Inferior parietal cortex (tissue), 1 donor: ENCODE measurements at regions not wholly inside any gene's neighbourhood (a gene's known extent, or its start where the extent isn't known, plus 50 kb on each side); places are given as distances from the start of the nearest gene placed in this dataset.

Experiments used
- DNase-seq: peaks from one replicate; pipeline ENCODE4 v3.0.0-alpha.2; 2016; ENCODE audit errors: extremely low spot score

DNA sequence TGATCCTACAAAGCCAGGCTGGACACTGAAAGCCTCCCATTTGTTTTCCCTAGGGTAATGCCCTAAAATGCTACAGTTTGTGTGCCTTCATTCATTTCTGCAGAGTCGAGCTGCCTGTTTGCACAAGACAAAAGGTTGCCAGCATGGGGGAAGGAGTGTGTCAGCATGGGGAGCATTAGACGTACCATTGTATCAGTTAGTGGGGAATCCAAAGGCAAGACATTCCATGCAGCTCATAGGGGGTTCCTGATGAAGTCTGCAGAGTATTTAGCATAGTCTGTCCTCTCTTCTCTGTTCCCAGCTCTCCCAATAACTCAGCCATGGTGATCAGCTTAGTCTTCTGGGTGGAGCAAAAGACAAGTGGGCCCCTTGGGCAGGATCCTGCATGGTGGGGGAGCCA is 276.9 kb upstream of the PCDH7 start:
- DNase-seq: no peak

DNA sequence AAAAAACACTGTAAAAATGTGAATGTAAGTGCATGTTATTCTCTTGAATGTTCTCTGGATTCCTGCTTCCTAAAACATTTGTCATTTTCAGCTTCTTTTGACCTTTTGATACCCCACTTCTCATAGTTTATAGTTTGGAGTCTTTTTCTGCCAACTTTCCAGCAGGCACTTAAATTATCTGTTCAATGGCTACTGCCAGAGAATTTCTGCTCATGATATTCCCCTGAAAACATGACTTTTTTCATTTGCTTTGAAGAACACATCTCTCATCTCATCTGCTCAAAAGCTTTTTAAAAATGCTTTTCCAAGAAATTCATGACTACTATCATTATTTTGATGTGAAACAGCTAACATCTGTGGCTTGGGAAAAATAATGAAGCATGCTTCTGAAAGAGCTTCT is 269.7 kb upstream of the PCDH7 start:
- no peak for DNase-seq

DNA sequence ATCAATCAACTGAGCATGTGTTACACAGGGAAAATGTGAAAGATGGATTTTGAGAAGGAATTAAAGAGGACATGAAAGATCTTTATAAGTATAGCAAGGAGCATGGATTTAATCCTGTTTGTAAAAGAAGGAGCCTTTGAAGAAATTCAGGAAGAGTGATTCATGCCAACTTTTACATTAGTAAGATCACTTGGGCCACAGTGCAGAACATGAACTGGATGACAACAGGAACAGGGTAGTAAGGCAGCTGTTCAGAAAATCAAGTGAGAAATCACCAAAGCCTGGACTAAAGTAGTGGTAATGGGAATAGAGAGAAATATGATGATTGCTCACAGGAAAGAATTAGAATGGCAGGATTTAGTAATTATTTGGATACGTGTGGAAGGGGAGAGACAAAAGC is 265.7 kb upstream of the PCDH7 start:
- DNase-seq: no peak

DNA sequence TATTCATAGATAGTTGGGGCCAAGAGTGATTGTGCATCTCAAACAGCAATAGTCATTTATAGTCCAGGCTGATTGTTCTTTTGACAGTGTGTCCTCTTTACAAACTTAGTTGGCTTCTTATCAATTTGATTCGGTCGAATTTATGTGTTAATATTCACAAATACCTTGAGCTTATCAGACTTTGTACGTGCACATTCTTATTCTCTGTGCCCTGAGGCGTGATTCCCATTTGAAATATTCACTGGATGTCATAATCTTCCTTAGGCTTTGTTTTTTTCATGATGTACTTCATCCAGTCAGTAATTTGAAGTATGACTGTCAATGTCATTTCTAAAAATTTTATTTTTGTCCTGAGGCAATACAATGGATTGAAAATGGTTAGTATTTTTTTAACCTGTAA is 263.5 kb upstream of the PCDH7 start:
- DNase-seq: no peak

DNA sequence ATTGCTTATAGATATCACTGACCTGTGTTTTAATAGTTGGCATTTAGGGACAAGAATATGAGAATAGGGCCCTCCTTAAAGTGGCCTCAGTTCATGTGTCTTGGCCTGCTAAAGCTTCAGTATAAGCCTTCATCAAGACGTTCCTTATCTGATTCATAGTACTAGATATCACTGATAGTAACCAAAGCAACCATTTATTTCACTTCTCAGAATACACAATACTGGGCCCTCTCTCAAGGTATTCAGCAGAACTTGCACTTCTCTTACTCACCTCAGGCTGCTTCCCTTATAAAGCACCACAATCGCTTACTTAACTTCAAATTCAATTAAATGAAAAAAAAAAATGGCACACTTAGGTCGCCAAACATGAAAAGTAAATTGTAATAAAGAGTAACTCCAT is 259.4 kb upstream of the PCDH7 start:
- DNase-seq: no peak

DNA sequence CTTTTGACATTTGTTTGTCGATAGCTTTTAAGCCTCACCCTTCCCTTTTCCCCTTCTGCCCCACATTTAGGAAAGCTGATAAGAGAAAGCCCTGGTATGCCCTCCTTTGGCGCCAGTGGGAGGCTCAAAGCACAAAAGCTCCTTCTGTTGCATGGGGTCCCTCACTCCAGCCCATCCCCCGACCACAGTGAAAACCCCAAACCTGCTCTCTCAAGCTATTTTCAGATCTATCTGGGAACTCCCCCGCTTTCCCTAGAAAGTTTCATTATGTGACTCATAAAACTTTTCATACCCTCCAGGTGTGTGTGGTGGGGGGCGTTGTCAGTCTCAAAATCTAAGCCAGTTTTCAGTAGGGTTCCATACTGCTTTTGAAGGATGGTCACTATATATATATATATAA is 259.0 kb upstream of the PCDH7 start:
- no peak for DNase-seq

DNA sequence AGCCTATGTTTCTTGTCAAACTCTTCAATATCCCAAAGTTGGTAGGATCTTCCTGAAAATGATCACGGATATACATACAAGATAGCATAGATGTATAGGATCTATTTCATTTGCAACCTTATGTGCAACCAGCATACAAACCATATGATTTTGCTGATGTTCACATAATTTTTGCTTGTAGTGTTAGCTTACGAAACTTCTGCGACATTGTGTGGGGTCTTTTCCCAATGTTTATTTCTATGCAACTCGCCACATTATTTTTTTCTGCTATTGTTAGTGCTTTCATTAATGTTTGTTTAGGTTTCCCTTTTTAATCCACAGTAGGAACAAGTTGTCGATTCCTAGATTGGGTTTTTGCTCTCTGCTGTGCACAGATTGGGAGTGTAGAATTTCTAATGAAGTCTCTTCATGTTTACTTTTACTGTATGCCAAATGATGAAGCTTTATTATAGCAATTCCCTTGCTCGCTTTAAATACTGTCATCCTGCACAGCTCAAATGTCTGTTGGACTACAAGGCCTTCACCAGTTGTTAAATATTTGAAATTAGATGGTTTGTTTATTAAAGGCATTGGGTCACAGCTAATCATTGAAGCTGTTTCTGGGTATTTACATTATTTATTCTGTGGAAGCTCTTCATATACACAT is 257.6 kb upstream of the PCDH7 start:
- DNase-seq: no peak

DNA sequence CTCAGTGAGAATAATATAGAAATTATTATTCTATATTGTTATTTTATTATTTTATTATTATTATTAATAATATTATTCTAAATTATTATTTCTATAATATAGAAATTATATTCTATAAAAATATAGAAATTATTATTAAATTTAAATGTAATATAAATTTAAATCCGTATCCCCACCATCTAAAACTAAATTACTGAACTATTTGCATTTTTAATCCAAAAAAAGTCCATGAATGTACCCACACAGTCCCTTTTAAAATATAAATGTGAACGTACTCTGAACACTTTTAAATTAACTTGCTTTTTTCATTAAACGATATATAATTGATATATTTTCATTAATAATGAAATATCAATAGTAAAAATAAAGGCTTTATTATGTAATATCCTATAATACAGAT is 248.3 kb upstream of the PCDH7 start:
- no peak for DNase-seq

DNA sequence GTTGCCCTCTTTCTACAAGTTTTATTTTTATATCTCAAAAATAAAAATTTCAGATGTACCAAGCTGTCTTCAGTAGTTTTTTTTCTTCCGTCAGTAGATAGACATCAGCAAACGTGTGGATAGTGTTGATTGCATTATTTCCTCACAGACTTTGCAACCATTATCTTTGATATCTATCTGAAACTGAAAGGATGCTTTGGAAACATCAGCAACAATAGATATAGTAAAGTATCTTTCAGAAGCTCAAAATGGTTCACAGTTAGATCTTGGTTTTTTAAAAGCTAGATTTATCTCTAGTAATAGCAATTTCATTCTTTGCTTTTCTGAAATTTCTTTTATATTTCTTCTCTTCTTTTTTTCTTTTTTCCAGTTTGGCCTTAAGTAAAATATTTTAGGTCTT is 246.9 kb upstream of the PCDH7 start:
- no peak for DNase-seq

DNA sequence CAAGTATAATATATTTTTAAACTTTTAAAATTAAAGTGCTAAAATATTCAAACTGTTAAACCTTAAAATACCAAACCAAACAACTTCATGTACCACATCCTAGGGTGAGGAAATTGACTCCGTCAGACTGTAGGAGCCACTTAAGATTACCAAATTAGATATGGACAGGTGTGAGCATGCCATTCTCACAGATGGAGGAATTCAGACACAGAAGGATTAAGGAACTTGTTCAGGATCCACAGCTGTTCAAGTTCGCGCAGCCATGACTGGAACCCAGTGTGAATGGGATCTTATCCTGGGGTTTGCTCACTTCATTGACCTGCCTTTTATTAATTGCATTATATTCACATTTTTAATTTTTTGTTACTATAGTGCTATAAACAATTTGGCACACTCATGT is 224.9 kb upstream of the PCDH7 start:
- DNase-seq: no peak

DNA sequence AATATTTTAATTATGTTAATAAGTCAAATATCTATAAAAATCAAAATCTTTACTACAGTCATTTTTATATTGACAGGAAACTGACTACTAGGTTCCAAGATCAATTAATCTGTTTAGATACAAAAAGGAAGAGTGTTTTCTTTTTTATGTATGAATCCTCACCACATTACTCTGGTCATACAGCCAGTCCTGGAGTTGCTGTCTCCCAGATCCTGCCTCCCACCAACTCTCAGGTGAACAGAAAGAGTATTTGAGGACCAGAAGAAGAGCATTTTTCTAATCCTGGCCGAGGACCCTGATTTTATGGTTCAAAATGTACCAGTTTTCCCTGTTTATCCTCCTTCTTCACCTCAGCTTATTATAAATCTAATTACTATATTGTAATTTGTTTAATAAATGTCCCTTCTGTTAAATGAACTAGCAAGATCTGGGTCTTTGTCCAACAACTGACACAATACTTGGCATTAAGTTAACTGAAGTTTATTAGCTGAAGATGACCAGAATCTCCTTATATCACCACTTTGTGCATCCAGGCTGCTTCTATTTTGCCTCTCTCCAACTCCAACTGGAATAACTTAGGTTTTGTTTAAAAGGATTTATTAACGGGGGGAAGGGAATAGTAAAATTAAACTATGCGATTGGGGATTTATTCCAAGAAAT is 224.4 kb upstream of the PCDH7 start:
- no peak for DNase-seq

DNA sequence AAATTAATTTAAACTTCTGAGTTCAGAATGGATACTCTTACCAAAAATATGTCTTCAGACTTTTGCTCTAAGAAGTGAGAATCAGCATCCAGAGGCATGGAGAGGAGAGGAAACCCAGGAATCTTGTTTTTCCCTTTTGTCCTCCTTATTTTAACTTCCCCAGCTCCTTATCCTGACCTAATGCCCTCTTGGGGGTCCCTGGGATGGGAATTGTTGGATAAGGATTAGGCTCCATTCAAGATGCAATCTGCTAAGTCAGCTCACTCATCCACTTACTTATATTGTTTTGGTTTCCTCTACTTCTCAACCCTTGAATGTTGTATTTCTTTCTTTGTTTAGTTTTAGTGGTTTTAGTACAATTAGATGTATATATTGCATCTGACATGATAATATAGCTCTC is 208.4 kb upstream of the PCDH7 start:
- no peak for DNase-seq

DNA sequence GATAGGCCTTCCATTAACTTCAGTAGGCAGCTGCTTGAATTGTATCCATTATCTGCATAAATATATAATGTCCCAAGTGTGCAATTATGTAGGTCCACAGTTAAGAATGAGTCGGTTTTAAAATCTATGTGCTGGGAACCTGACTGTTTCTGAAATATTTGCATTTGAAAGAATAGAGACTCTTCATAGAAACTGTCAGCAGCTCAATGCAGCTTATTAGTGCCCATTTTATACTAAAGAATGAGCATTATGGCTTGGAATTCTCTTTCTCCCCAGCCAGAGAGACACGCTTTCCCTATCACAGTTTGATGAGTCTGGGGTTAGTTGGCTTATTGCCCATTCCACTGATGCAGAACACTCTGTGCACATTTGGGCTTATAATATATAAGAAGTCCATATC is 202.0 kb upstream of the PCDH7 start:
- no peak for DNase-seq

DNA sequence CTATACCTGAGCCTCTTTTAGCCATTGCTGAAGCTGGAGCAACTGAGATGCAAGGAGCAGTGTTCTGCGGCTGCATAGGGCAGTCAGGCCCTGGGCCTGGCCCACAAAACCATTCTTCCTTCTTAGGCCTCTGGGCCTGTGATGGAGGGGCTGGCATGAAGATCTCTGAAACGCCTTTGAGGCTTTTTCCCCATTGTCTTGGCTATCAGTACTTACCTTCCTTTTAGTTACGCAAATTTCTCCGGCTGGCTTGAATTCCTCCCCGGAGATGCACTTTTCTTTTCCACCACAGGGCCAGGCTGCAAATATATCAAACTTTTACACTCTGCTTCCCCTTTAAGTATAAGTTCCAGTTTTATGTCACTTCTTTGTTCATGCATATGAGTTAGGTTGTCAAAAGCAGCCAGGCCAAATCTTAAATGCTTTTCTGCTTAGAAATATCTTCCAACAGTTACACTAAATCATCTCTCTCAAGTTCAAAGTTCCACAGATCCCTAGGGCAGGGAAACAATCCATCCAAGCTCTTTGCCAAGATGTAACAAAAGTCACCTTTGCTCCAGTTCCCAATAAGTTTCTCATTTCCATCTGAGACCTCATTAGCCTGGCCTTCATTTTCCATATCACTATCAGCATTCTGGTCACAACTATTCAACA is 194.4 kb upstream of the PCDH7 start:
- DNase-seq: no peak

DNA sequence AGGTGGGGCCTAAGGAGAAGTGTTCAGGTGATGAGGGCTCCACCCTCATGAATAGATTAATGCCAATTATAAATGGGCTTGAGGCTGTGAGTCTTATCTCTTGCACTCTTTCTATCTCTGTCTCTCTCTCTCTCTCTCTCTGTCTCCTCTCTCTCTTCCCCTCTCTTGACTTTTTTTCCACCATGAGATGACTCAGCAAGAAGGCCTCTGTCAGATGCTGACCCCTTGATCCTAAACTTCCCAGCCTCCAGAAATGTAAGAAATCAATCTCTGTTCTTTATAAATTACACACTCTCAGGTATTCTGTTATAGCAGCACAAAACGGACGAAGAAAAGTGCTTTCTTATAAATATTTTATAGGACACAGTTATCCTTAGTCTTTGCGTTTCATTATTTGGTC is 184.9 kb upstream of the PCDH7 start:
- no peak for DNase-seq

DNA sequence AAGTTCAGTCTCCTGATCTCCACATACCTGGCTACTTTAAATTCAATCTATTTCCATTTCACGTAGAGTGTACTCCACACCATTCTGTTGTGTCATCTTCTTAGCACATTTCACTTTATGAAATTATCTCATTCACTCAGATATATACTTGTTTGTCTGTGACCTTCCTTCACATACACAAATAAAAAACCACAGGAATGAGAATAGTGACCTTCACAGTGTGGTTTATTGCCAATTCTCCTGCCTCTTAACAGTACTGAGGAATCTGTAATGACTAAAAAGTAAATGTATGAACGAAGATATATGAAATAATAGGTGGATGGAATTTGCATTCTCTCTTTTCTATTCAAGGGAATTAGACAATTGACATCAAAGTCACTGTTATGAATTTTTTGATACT is 183.9 kb upstream of the PCDH7 start:
- DNase-seq: no peak

DNA sequence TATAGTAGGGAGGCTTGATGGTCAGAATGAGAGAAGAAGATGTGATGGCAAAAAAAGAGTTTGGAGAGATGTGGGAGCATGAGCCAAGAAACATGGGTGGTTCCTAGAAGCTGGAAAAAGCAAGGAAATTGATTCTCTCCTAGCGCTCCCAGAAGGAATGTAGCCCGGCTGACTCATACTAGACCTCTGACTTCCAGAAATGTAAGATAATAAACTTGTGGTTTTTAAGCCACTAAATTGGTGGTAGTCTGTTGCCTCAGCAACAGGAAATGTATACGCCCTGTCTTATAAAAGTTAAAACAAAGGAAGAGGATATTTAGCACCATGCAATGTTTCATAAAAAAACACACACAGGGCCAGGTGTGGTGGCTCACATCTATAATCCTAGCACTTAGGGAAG is 182.7 kb upstream of the PCDH7 start:
- DNase-seq: no peak

DNA sequence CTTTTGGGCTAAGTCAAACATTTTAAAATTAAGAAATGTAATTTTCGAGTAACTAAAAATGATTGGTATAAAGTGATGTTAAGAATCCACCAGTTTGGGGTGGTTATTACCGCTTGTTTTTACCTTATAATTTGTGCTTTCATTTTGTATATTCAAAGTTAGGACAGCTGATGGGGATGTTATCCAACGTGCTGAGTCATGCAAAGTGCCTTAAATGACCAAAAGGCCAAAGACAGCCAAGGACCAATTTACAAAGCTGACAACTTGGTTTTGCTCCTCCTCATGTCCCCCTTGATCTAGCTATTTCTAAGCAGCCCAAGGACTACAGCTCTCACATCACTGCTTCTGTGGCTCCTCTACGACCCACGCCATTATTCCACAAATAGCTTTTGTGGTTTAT is 181.4 kb upstream of the PCDH7 start:
- DNase-seq: no peak

DNA sequence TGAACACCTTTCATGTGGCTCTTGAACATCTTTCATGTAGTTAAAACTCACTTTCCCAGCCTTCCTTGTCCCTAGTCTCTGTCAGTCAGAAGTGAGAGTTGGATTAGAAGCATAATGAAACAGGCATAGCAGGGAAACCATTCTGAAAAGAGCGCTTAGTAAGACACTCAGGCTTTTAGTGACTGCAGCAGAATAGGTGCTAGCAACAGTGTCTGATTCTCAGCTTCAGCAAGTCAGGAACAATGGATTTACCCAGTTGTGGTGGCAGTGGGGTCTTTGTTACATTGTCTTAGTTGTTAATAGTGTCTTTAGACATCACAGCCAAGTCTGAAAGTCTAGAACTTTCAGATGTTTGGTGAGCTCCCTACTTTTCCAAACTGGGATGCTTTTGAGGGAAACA is 177.1 kb upstream of the PCDH7 start:
- no peak for DNase-seq

DNA sequence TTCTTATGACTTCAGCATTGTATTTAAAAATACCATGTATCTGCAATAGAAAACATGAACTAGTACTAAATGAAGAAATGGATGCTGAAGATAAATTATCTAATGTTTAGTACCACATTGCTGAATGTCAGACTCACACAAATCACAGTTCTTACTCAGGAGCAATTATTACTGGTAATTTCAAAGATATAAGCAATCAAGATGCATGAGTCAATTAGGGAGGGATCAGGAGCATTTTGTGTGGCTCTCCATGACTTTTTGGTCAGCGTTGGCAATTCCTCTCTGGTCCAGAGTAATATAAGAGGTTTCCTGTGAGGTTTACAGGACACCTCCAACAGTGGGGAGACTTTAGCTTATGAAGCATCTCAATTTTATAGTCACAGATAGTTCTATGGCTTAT is 167.0 kb upstream of the PCDH7 start:
- no peak for DNase-seq

DNA sequence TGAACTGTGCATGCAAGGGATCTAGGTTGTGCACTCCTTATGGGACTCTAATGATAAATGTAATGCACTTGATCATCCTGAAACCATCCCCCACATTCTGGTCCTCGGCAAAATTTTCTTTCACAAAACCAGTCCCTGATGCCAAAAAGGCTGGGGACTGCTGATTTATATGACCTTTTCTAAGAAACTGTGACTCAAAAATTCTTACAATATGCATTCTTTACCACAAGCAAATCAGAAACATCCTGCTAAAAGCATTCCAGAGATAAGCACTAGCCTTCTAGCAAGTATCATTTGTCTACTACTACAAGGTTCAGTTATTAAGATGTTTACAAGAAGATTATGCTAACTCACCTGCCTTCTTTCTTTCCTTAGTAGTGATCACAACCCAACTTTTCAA is 166.5 kb upstream of the PCDH7 start:
- no peak for DNase-seq

DNA sequence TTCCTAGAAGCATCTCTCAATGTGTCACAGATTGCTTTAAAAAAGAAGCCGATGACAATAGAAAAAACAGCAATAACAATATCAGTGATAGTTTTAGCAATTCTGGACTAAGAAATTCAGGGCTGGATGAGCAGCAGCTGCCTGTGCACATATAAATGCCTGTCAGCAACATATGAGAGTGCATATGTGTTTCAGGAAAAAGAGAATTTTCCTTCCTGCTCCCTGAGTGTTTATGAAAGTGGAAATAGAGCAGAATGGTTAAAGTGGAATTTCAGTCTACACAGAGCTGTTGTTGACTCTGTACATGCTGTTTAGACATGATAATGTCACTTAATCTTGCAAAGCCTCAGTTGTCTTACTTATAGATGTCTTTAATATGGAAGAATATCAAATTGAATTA is 164.4 kb upstream of the PCDH7 start:
- no peak for DNase-seq

DNA sequence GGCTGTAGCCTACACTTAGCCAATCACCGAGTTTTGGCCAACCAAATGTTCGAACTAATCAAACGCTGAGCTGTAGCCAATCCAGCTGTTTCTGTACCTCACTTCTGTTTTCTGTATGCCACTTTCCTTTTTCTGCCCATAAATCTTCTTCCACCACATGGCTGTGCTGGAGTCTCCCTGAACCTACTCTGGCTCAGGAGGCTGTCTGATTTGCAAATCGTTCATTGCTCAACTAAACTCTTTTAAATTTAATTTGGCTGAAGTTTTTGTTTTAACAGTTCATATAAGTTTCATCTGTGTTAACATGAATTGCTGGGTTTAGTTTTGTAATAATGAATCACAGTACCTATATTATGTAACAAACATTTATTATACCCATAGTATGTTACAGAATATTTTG is 160.7 kb upstream of the PCDH7 start:
- DNase-seq: no peak

DNA sequence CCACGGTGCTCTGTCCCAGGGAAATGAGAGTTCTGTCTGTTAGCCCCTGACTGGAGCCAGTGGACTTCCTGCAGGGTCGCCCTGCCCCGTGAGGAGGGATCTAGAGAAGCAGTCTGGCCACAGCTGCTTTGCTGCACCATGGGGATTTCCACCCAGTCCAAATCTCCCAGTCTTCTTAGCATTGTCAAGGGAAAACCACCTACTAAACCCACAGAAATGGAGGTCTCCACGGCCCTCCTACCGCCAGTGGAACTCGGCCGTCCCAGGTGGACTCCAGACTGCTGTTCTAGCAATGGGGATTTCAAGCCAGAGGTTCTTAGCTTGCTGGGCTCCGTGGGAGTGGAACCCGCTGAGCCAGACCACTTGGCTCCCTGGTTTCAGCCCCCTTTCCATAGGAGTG is 133.3 kb upstream of the PCDH7 start:
- no peak for DNase-seq
